ENCODE measurements at regions not wholly inside any gene's neighbourhood (a gene's known extent, or its start where the extent isn't known, plus 50 kb on each side); places are given as distances from the start of the nearest gene placed in this dataset.
A peak's percentile ranks its signal among the peaks of the same experiment; 100 is the strongest.

GRCh38 chr9:68651280-68651893, 53.7 kb upstream of the PIP5K1B start:
- 0 to 100% (median 70%) methylated on average over 1 to 3 of the region's 3 CpGs; no CpG with 5 or more reads in 2 of the 10 experiments for WGBS, 10 experiments
- Histone ChIP-seq H3K4me3 (no peak overlapping the region), H3K27ac (no peak overlapping the region), H3K4me1 (replicated peaks in 1 of 2) (no peaks in the 10 kb centered on the region)
- peak in 2 of 8 experiments; percentile 30 to 49 for ATAC-seq (replicated peaks in 6 of 8)
- in situ Hi-C loops (cut with MboI; ENCODE audit: low pct_unique_long_range_greater_than_20kb in 2 of 9, low sequenced_read_pairs in 9 of 9, unreplicated experiment in 9 of 9) = loop anchor here in 1 of 9 experiments (25.0 kb wide), 1 partner anchor 336 kb away; no protein-coding TSS in a partner anchor

GRCh38 chr9:68653141-68653595, 51.9 kb upstream of the PIP5K1B start:
- in situ Hi-C loops (cut with MboI; ENCODE audit: low pct_unique_long_range_greater_than_20kb in 2 of 9, low sequenced_read_pairs in 9 of 9, unreplicated experiment in 9 of 9) = loop anchor here in 1 of 9 experiments (25.0 kb wide), 1 partner anchor 334 kb away; no protein-coding TSS in a partner anchor
- Histone ChIP-seq H3K27ac (no peak overlapping the region), H3K4me1 (replicated peaks in 1 of 2) (no peaks in the 10 kb centered on the region), H3K4me3 (no peak overlapping the region)
- no peak for ATAC-seq (replicated peaks in 6 of 8)
- 31 to 95% (median 79%) methylated on average over 3 to 6 of the region's 6 CpGs; no CpG with 5 or more reads in 1 of the 10 experiments for WGBS, 10 experiments

GRCh38 chr9:68654075-68654474, 51.0 kb upstream of the PIP5K1B start:
- no peak overlapping the region for H3K4me3 ChIP-seq
- in situ Hi-C loops (cut with MboI; ENCODE audit: low pct_unique_long_range_greater_than_20kb in 2 of 9, low sequenced_read_pairs in 9 of 9, unreplicated experiment in 9 of 9) = loop anchor here in 1 of 9 experiments (25.0 kb wide), 1 partner anchor 333 kb away; no protein-coding TSS in a partner anchor
- WGBS, 10 experiments = 21 to 95% (median 60%) methylated on average over 1 to 5 of the region's 5 CpGs
- ATAC-seq (replicated peaks in 6 of 8) = no peak
- H3K4me1 ChIP-seq (replicated peaks in 1 of 2) = no peaks in the 10 kb centered on the region
- H3K27ac ChIP-seq = no peak overlapping the region
